Osteoblast (primary cell): ENCODE measurements at regions not wholly inside any gene's neighbourhood (a gene's known extent, or its start where the extent isn't known, plus 50 kb on each side); places are given as distances from the start of the nearest gene placed in this dataset.

Experiments used
- DNase-seq: peaks from one replicate; pipeline ENCODE4 v3.0.0; 2011; ENCODE audit warnings: low spot score, mixed read lengths; ENCODE audit not compliant: insufficient read length; ENCODE audit errors: missing footprints
- H2AFZ ChIP-seq: 2 replicates; pipeline ENCODE4 v1.6.0; 2011; ENCODE audit warnings: mild to moderate bottlenecking, low read length
- H3K27ac ChIP-seq: 2 replicates; pipeline ENCODE4 v1.5.1; 2011; ENCODE audit warnings: mild to moderate bottlenecking, low read depth, low read length, moderate library complexity
- H3K27me3 ChIP-seq: 2 replicates; pipeline ENCODE4 v1.6.0; 2012; ENCODE audit warnings: mild to moderate bottlenecking, control low read depth, inconsistent platforms, low read length, moderate library complexity; ENCODE audit not compliant: insufficient read depth
- H3K36me3 ChIP-seq: 2 replicates; pipeline ENCODE4 v1.5.1; 2011; ENCODE audit warnings: mild to moderate bottlenecking, low read length, control low read depth, moderate library complexity; ENCODE audit not compliant: insufficient read depth
- H3K4me1 ChIP-seq: 2 replicates; pipeline ENCODE4 v1.5.1; 2011; ENCODE audit warnings: mild to moderate bottlenecking, low read length, control low read depth, moderate library complexity; ENCODE audit not compliant: insufficient read depth
- H3K4me2 ChIP-seq: 2 replicates; pipeline ENCODE4 v1.6.0; 2011; ENCODE audit warnings: mild to moderate bottlenecking, low read length; ENCODE audit not compliant: insufficient read depth
- H3K4me3 ChIP-seq: fragments of 200-600 bp; sonication (generic); 3 replicates; pipeline ENCODE4 v1.5.1; 2012; ENCODE audit warnings: mild to moderate bottlenecking, low read length, inconsistent platforms; ENCODE audit not compliant: insufficient read depth
- H3K79me2 ChIP-seq: 2 replicates; pipeline ENCODE4 v1.6.0; 2012; ENCODE audit warnings: mild to moderate bottlenecking, low read length, control low read depth, inconsistent platforms; ENCODE audit not compliant: insufficient read depth
- H3K9me3 ChIP-seq: 2 replicates; pipeline ENCODE4 v1.5.1; 2011; ENCODE audit warnings: low read depth, low read length, control low read depth
- H4K20me1 ChIP-seq: 2 replicates; pipeline ENCODE4 v1.6.0; 2012; ENCODE audit warnings: mild to moderate bottlenecking, low read length, control low read depth; ENCODE audit not compliant: insufficient read depth
- CTCF ChIP-seq: IDR thresholded peaks from 2 replicates; pipeline ENCODE4 v1.5.1; 2011; ENCODE audit warnings: mild to moderate bottlenecking, low read depth, low read length, moderate library complexity; ENCODE audit errors: extremely low read depth

GRCh38 chr3:59270209-59270608, 220.4 kb upstream of the CFAP20DC start:
- no peak overlapping the region for H3K4me3 ChIP-seq
- H3K79me2 ChIP-seq, result no peaks in the 10 kb centered on the region
- no peak for DNase-seq
- H3K27ac ChIP-seq, result no peak overlapping the region
- no peaks in the 10 kb centered on the region for H3K36me3 ChIP-seq
- H4K20me1 ChIP-seq, result no peaks in the 10 kb centered on the region
- no peaks in the 10 kb centered on the region for H3K27me3 ChIP-seq
- H2AFZ ChIP-seq, result no peak overlapping the region
- no peak for TF ChIP-seq CTCF
- no peak overlapping the region for H3K4me2 ChIP-seq
- no peaks in the 10 kb centered on the region for H3K9me3 ChIP-seq
- H3K4me1 ChIP-seq, result peaks cover 6% of the 10 kb centered on the region

GRCh38 chr3:59268170-59268569, 218.3 kb upstream of the CFAP20DC start:
- no peak for TF ChIP-seq CTCF
- DNase-seq, result no peak
- Histone ChIP-seq H3K79me2 (no peaks in the 10 kb centered on the region), H3K27ac (no peak overlapping the region), H3K27me3 (no peaks in the 10 kb centered on the region), H2AFZ (no peak overlapping the region), H3K9me3 (no peaks in the 10 kb centered on the region), H3K4me3 (no peak overlapping the region), H4K20me1 (no peaks in the 10 kb centered on the region), H3K36me3 (no peaks in the 10 kb centered on the region), H3K4me2 (no peak overlapping the region), H3K4me1 (peaks cover 6% of the 10 kb centered on the region)

GRCh38 chr3:59267021-59267420, 217.2 kb upstream of the CFAP20DC start:
- no peaks in the 10 kb centered on the region for H3K36me3 ChIP-seq
- no peaks in the 10 kb centered on the region for H3K9me3 ChIP-seq
- H3K4me3 ChIP-seq, result no peak overlapping the region
- H3K27me3 ChIP-seq, result no peaks in the 10 kb centered on the region
- no peak overlapping the region for H3K4me2 ChIP-seq
- TF ChIP-seq CTCF, result no peak
- H3K79me2 ChIP-seq, result no peaks in the 10 kb centered on the region
- no peak overlapping the region for H2AFZ ChIP-seq
- DNase-seq, result no peak
- no peaks in the 10 kb centered on the region for H4K20me1 ChIP-seq
- peaks cover 6% of the 10 kb centered on the region for H3K4me1 ChIP-seq
- no peak overlapping the region for H3K27ac ChIP-seq

GRCh38 chr3:59266551-59266950, 216.7 kb upstream of the CFAP20DC start:
- H3K4me3 ChIP-seq, result no peak overlapping the region
- no peak overlapping the region for H3K27ac ChIP-seq
- H3K36me3 ChIP-seq, result no peaks in the 10 kb centered on the region
- H2AFZ ChIP-seq, result no peak overlapping the region
- TF ChIP-seq CTCF, result no peak
- H3K4me2 ChIP-seq, result no peak overlapping the region
- H4K20me1 ChIP-seq, result no peaks in the 10 kb centered on the region
- H3K4me1 ChIP-seq, result peaks cover 6% of the 10 kb centered on the region
- no peaks in the 10 kb centered on the region for H3K79me2 ChIP-seq
- H3K27me3 ChIP-seq, result no peaks in the 10 kb centered on the region
- H3K9me3 ChIP-seq, result no peaks in the 10 kb centered on the region
- no peak for DNase-seq
